ENCODE measurements at regions not wholly inside any gene's neighbourhood (a gene's known extent, or its start where the extent isn't known, plus 50 kb on each side); places are given as distances from the start of the nearest gene placed in this dataset.
"Not testable (repeated sequence)": the region's sequence is repeated elsewhere in the genome, so short reads cannot be mapped to it uniquely, and the experiment has no call there.

GRCh38 chr12:131447636-131448035 lies 263.3 kb upstream of the SFSWAP start:
- TF ChIP-seq, protein P1, sequence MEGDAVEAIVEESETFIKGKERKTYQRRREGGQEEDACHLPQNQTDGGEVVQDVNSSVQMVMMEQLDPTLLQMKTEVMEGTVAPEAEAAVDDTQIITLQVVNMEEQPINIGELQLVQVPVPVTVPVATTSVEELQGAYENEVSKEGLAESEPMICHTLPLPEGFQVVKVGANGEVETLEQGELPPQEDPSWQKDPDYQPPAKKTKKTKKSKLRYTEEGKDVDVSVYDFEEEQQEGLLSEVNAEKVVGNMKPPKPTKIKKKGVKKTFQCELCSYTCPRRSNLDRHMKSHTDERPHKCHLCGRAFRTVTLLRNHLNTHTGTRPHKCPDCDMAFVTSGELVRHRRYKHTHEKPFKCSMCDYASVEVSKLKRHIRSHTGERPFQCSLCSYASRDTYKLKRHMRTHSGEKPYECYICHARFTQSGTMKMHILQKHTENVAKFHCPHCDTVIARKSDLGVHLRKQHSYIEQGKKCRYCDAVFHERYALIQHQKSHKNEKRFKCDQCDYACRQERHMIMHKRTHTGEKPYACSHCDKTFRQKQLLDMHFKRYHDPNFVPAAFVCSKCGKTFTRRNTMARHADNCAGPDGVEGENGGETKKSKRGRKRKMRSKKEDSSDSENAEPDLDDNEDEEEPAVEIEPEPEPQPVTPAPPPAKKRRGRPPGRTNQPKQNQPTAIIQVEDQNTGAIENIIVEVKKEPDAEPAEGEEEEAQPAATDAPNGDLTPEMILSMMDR (IDR thresholded peaks at IDR 0.05; ENCODE audit: poor library complexity) = not testable (repeated sequence)
- not testable (repeated sequence) for TF ChIP-seq EZH2phosphoT487 (IDR thresholded peaks at IDR 0.05; ENCODE audit: low read depth, severe bottlenecking, unreplicated experiment)
